HuH-7 (cell line): ENCODE measurements at regions not wholly inside any gene's neighbourhood (a gene's known extent, or its start where the extent isn't known, plus 50 kb on each side); places are given as distances from the start of the nearest gene placed in this dataset.

Experiments
- DNase-seq: peaks from one replicate; pipeline ENCODE4 v3.0.0; 2011; ENCODE audit warnings: low spot score

DNA sequence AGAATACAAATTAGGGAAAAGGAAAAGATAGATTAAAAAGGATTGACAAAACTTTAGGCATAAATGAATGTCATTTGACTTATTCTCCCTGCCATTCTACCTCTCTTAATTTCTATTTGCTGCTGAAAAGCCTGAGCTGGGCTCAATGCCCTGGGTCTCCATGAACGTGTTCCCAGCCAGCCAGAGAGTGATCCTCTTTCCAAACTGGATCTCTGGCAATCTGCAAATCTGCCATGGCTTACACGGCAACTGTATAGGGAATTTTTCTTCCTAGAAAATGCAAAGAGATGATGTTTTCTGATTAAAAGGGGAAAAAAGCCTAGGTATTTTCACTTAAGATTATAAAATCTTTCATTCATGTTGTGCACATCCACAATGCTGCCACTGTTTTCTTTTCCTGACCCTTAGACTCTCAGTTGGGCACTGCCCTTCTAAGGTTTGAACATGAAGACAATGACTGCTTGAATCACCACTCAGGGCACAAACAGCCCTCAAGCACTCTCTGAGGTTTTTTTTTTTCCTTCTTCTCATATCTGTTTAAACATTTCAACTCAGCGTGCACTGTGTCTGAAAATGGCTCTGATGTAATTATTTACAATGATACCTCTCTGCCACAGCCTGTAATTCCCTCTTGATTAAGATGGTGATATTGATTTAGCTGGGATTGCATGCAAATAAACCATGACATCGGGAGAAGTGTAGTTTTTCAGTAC is 60.3 kb downstream of the DACT1 start:
- DNase-seq: no peak

DNA sequence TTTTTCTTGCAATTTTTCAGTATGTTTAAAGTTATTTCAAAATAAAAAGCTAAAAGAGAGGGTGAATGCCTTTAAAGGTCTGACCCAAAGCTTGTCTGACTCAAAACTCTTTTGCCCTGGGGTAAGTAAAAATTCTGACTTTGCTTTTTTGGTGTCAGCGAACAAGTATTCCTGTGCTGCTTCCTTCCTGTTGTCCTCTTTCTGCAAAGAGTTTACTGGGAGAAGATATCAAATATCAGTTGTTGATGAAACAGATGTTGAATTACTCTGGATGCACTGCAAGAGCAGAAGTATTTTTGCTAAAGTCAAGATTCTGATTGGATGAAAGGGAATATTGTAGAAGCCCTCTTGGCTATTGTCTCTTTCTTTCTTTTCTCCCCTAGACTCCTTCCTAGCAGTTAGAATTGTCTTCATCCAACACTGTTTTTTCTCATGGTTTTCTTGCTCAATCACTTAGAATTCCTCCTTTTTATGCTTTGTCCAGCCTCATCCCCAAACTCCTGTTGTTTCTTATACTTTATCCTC is 62.0 kb downstream of the DACT1 start:
- no peak for DNase-seq

DNA sequence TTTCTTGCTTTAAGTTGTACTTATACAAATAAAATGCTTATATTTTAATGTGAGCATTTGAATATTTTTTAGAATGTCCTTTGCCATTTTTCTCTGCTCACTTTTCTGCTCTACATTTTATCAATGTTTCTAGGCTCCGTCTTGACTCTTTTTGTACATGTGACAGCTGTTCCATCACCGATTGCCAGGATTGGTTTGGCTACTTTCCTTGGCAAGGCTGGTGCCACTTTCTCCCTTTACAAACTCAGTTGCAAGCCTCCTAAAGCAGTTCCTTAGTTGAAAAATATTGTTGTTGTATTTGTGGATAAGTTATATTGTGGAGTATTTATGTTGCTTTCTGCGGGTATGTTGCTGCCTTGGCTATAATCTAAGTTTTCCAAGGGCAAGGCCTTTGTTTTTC is 63.4 kb downstream of the DACT1 start:
- no peak for DNase-seq

DNA sequence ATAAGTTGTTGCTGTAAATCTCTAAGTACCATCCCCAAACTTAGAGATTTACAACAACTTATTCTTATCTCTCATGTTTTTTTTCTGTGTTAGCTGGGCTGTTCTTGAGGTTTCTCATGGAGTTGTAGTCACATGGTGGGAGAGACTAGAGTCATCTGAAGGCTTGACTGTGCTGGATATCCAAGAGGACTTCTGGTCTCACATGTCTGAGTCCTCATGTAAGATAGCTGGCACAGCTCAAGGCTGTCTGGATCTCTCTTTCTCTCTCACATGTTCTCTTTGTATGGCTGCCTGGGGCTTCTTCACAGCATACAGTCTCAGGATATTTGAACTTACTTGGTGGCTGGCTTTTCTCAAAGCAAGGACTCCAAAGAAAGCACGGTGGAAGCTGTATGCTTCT is 63.8 kb downstream of the DACT1 start:
- DNase-seq: no peak

DNA sequence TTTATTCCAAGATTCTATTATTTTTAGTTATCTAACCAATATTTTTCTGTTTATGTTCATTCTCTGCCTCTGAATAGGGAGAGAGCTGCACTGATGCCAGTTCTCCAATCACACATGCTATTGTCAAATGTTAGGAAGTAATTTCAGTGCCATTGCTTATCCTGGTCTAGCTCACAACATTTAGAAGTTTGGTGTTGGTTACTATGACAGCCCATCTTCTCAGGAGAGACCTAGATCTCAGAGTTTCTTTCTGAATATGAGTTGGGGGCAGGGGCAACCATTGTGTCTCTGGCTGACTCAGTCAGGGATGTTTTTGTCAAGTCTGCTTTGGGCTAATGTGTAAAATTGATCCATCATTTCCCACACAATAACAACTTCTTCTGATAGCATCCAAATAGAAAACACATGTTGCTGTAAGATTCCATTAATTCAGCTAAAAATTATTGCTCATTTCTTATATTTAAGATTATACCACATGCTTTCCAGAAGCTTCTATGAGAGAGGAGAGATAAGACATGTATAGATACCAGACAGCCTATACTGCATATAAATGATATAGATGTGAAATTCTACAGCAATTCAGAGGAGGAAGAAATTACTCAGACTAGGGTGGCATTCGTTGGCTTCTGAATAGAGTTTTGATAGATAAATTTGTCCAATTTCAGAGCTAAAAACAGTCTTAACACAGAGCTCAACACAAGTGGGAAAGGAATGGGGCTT is 64.8 kb downstream of the DACT1 start:
- DNase-seq: no peak

DNA sequence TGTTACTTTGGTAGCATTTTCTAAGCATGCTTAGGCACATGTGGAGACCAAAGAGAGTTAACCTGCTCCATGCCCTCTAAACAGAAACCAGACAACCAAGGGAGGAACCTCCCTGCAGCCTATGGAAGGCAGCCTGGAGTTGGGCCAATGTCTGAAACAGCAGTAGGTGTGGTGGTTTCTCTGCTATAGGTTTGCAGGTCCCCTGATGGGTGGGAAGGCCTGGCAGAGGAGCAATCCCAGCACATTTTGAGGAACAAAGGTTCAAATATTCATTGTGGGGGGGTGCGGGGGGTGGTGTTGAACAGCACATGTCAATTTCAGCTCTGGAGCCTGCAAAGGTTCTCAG is 65.4 kb downstream of the DACT1 start:
- DNase-seq: no peak

DNA sequence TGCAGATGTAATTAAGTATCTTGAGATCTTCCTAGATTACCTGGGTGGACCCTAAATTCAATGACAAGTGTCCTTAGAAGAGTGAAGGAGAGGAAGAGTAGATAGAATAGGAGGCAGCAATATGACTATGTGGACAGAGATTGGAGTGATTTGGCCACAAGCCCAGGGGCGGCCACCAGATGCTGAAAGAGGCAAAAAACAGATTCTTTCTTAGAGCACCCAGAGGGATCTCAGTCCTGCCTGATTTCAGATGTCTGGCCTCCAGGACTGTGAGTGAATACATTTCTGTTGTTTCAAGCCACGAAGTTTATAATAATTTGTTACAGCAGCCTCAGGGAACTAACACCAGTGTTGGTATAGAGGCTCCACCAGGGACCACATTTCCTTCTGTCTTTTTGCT is 67.3 kb downstream of the DACT1 start:
- DNase-seq: no peak

DNA sequence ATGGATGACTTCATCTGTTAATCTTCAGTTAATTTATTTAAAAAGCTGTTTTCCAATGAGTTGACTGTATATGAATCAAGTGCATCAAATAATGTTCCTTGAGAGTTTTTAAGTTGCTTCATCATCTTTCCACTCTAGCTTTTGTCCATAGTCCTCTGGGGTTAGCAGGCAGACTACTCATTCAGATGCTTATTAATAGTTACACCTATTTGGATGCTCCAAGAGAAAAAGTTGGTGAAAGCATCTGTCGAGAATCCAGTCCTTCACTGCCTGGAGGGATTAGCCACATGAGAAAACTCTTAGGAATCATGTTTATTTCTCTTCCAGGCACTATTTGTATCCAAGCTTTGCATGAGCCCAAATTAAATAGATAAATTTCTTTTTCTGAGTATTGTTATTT is 70.2 kb downstream of the DACT1 start:
- DNase-seq: no peak

DNA sequence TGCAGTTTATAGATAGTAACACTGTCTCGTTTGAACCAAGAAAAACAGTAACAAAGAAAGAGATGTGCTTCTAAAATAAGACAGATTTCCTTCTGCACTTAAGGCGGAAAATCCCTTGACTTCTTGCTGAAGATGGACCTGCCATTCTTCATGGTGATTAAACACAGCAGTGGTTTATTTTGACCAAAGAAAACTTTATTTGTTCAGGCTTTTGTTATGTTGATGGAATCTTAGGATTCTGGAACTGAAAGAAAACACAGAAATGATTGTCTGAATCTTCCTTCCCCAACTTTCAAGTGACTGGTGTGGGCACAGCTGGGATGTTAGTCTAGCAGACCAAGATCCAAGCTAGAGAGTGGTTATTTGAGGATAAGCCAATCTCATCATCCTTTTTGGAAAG is 72.2 kb downstream of the DACT1 start:
- no peak for DNase-seq

DNA sequence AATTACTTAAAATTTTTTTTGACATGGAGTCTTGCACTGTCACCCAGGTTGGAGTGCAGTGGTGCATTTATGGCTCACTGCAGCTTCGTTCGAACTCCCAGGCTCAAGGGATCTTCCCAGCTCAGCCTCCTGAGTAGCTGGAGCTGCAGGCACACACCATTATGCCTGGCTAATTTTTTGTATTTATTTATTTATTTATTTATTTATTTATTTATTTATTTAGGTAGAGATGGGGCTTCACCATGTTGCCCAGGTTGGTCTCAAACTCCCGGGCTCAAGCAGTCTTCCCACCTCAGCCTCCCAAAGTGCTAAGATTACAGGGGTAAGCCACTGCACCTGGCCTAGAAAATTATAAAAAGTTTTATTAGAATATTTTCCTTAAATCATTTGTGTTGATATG is 73.6 kb downstream of the DACT1 start:
- DNase-seq: no peak

DNA sequence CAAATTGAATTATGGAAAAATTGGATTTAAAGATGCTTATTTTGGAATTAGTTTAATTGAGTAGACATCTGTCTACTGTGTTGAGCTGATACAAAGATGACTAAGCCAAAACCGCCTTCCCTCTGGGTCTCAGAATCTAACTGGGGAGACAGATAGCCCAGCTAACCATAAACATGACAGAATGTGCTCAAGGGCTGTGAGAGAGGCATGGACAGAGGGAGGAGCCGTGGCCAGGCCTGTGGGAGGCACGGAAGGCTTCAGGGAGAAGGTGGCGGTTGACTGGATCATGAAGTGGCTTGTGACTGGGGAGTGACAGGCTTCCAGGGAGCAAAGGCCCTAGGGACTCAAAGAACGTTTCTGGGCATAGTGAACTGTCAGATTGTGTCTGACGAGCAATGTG is 74.6 kb downstream of the DACT1 start:
- DNase-seq: no peak

DNA sequence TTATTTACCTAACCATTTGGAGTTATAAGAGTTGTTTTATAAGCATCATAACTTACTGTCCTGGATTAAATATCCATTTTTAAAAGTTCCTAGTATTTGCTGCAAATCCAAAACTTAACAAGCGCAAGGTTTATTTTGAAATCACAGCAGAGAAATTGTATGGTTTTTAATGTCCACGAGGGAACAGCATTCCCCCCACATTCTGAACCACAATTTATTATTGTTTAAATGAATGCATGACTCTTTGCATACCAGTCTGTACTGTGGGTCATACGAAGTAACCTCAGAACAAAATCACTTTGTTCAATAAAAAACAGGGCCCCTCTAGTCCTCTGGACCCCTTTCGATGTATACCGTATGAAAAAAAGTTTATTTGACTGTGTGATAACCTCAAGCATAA is 75.9 kb downstream of the DACT1 start:
- DNase-seq: no peak

DNA sequence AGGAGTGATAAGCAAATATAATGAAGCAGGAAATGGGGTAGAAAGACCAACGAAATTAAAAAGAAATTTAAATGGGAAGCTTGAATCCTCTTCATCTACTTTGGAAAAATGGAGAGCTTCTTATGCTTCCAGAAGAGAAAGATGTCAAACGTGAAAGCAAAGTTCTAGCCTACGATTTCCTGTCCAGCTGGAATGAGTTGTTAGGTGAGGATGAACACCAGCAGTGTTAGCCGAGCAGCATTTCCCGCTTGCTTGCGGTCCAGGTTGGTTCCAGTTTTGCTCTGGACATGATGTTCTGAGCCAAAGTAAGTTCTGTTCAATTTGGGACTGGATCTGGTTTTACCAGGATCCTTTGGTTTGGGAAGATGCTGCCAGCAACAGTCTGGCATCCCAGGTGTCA is 78.9 kb downstream of the DACT1 start:
- no peak for DNase-seq

DNA sequence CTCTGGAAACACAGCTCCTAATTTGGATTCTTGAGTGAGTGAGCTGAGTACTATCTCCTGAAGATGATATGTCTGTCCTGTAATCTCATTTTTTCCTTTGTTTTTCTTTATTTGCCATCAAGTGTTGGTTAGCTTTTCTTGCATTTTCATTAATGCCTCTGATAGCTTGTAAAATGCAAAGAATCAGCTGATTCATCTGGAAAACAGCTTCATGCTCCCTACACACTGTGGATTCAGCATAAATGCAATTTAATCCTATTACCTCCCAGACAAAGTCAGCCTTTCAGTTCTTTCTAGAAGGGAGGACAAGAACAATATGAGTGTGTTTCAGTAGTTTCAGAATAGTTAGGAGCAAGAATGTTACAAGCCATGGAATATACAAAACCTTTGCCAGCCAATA is 79.4 kb downstream of the DACT1 start:
- no peak for DNase-seq

DNA sequence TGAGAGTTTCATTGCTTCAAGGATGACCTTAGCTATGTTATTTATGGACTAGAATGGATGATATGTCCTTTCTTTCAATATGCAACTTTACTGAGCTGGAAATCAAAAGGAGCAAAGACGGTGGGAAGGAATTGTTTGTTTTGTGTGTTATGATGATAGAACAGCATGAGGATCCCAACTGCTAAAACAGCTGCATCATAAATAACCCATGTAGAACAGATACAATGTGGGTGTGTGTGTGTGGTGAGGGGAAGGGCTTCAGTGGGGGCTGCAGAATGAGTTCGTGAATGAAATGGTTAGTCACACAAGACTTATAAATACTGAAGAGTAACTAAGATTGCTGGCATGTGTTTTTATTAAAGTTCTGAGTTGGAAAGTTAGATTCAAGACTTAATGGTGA is 80.1 kb downstream of the DACT1 start:
- DNase-seq: no peak

DNA sequence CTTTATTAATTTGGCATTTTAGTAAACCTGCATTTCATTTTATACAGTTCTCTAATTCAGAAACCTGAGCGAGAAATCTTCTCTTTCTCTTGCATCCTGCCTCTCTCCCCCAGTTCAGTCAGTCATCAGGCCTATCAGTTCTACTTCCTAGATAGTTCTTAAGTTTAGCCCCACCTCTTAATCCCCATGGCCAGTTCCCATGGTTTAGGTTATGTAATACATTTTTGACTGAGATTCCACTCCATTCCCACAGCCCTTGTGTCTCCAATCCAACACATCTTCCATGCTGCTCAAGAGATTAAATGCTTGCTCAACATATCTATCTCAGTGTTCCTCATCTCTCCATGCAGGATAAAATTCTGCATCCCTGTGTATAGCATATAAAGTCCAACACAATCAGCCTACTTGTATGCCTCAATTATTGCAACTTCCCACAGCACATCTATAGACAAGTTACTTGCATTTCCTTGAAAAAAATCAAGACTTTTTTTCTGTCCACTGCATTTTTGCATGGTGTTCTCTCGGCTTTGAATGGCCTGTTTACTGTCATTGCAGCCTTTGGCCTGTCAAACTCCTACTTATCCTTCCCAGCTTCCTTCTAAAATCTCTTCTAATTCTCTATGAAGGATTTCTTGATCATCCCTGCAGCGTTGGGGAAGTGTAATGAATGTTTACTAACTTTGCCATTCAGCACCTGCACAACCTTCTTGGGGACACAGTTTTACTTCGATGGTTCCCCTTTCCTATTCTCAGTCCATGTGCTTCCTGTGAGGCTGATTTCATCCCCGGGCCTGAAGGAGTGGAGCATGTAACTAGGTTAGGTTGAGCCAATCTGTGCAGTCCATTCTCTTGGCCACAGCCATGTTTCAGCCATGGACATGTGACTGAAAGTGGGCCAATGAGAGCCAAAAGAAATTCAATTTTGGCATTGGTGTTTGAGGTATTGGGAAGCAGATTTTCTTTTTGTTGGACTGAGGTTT is 80.8 kb downstream of the DACT1 start:
- no peak for DNase-seq

DNA sequence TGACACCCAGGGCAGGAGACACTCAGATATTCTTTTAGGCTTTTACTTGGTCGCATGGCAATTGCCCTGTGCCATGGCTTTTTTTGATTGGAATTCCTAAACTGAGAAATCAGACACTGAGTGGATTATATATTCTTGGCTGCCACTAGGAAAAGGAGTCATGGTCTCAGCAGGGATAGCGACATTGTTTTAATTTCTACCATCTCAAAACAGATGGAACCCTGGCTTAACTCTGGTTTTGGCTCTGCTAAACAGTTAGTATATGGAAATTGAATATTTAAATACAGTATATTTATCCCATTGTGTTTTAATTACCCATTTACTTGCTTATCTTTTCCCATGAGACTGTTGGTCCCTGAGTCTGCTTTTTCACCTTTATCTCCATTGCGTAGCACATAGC is 84.0 kb downstream of the DACT1 start:
- DNase-seq: no peak

DNA sequence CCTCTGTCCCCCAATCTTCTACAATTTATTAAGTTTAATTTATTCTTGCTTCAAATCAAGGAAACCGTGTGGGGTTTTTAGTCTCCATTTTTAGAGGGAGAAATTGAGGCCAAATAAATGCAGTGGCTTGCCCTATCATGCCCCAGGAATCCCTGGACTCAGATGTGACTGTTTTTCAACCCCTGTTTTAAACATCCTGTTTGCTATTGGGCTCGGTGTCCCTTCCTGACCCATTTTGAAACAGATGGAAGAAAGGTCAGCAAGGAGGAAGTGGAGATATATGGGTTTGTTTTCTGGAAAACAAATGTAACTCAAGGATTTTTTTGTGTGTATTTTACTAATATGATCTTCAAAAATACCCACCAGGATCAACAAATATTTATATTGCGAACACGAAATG is 84.7 kb downstream of the DACT1 start:
- no peak for DNase-seq

DNA sequence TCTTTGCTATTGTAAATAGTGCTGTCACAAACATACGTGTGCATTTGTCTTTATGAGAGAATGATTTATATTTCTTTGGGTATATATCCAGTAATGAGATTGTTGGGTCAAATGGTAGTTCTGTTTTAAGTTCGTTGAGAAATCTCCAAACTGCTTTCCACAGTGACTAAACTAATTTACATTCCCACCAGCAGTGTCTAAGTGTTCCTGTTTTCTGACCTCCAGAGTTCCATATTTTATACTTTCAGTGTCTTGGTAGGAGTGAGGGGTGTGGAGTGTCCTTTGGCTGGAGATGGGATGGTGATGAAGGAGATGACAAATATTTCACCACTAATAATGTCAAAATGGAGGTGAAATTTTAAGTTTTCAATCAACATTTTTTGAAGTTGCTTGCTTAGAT is 86.4 kb downstream of the DACT1 start:
- DNase-seq: no peak

DNA sequence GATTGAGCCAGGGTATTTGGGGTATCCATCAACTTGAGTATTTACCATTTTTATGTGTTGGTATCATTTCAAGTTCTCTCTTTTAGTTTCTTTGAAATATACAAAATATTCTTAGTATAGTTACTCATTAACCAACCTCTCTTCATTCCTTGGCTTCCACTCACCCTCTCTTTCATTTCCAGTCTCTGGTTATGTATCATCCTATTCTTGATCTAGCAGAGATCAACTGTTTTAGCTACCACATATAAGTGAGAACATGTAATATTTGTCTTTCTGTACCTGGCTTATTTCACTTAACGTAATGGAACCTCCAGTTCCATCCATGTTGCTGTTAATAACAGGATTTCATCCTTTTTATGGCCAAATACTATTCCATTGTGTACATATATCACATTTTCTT is 86.9 kb downstream of the DACT1 start:
- DNase-seq: no peak

DNA sequence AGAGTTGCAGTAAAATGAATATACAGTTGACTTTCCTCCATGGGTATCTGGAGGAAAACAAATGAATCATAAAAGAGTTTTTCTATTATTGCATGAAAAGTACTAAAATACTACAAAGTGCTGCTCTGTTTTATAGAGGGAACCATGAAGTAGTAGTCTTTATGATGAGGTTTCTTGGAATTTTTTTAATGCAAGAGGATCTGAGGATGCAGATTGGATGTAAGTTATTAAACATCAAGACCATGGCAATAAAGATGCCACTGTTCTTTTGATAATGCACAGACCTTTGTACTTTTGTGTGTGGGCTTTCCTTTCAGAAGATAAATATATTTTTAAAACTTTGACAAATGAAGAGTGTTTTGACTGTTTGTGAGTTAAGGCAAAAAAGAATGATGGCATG is 87.5 kb downstream of the DACT1 start:
- no peak for DNase-seq

DNA sequence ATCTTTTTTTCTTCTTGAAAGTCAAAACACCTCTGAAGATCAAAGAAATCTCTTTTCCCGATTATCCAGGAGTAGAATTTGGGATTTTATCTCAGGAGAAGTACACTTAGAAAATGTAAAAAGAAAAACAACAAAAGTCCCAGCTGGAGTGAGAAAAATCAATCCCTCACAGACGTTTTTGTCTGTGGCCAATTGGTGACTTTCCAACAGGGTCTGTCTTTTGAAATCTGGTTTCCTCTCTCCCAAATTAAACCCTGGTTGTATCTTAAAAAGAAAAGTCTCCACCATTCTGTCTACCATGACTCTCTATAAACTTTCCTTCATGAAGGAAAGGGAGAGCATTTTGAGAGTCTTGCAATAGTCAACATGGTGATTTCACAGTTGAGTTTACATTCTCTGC is 88.1 kb downstream of the DACT1 start:
- DNase-seq: no peak
